GM18517 (cell line): ENCODE measurements at regions not wholly inside any gene's neighbourhood (a gene's known extent, or its start where the extent isn't known, plus 50 kb on each side); places are given as distances from the start of the nearest gene placed in this dataset.

Experiments
- ATAC-seq: cut with Tn5 transposase; IDR thresholded peaks from one replicate; pipeline ENCODE4 v1.9.1; 2021; ENCODE audit warnings: mild to moderate bottlenecking, moderate library complexity; ENCODE audit not compliant: unreplicated experiment

DNA sequence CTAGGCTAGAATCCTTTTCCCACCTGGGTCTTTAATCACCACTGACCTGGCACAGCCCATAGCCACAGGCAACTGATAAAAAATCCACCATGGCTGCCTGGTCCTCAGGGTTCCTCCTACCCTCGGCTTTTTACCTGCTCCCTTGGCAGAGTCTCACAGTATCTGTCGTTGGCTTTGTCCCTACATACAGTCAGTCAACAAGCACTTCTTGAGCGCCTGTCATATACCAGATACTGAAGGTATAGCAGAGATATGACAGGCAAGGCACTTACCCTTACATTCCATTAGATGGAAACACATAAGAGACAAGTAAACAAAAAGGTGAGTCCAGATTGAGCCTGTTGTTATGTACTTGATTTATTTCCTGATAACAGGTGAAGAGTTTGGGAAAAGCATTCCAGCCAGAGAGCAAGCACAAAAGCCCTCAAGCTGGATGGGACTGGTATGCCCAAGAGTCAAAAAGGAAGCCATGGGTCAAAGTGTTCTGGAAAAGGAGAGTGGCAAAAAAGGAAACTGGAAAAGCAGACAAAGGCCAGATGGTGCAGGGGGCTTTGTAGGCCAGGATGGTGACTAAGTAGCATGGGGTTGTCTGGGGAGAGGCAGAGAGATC is 247.0 kb downstream of the CHD9NB start:
- ATAC-seq, result no peak

GRCh38 chr16:52800432-52800831 is 252.3 kb downstream of the CHD9NB start:
- ATAC-seq, result no peak

DNA sequence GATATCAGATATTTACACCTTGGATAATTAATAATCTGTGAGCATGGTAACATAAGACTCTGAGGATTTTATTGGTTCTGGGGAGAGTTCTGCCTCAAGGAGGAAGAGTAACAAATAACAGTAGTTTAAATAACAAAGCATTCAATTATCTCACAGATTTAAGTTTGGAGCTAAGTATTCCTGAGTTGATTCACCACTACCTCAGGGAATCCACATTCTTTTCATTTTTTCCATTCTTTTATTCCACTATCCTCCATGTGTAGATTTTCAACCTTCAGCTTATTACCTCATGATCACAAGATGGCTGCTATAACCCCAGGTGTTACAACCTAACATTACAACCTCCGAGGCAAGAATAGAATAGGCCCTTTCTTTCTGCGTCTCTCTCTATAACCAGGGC is 252.2 kb upstream of the TOX3 start:
- no peak for ATAC-seq

DNA sequence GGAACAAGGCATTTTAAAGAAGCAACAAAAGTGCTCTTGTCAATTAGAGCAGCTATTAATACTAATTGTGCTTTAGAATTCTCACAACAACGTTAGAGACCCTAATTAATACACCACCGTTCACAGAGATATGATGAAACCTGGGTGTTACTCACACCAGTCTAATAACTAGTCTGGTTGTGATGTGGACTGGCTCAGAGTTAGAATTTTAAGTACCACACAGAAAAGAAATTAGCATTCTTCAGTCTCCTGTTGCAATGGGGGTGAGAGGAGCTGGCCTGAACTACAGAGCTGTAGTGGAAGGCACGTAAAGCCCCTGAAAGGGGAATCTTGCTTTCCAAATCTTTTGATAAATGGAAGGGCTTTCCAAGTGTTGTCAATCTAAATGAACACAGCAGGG is 240.8 kb upstream of the TOX3 start:
- no peak for ATAC-seq

DNA sequence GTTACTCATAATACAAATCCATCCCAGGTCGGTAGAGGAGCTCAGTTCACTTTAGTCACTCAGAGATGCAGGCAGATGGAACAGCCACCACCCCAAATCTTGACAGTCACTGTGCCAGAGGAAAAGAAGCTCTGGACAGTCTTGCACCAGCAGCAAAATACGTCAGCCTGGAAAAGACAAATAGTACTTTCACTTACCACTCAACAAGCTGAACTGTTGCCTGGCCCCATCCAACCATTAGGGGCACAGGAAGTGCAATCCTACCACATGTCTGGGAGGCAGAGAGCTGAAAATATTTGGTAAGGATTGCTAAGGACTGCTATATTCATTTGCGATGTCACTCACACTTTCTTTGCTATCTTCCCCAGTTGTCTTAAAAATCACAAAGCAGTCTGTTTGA is 239.1 kb upstream of the TOX3 start:
- no peak for ATAC-seq

- no peak for ATAC-seq
Observed at GRCh38 chr16:52785653-52786052, 238.7 kb upstream of the TOX3 start.

DNA sequence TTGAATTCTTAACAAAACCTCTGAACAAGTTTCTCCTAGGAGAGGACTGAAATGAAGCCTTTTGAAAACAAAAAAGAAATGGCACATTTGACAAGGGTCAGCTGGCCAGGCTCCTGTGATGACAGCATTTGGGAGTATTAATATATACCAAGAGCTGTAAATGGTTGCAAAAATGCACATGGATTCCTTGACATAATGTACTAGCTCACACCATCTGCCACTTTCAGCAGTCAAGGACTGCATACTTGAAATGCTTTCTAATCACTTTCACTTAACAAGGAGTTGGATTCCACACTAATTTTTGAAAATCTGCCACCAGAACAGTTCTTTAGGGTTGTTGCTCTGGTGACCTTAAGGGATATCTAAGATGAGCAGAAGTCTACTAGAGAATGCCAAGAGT is 236.7 kb upstream of the TOX3 start:
- ATAC-seq, result no peak

DNA sequence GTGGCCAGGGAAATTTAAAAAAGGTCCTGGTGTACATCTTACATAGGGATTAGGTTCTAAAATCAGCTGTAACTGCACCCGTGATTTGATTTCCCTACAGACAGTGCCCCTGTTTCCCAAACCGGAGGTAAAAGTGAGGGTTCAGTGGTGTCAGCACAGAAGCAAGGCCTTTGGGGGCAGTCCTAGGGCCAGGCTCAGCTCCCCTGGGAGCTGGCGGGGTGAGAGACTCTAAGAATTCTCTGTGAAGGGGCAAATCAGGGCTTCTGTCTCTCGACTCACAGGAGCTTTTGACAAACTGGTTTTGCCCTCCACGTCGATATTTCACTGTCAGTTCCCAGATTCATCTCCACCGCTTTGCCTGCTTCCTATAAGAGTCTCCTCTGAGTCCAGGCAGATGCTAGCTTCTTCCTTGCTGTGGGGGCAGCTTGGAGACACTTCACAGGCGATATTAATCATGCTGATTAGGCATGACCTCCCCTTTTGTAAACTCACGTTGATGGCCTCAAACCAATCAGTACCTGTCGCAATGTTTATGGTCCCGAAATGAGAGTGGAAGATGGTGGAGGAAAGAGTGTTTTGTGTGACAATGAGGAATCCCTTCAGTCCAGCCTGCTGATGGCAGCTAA is 234.2 kb upstream of the TOX3 start:
- no peak for ATAC-seq

GRCh38 chr16:52773026-52773425 is 226.1 kb upstream of the TOX3 start:
- ATAC-seq, result no peak

DNA sequence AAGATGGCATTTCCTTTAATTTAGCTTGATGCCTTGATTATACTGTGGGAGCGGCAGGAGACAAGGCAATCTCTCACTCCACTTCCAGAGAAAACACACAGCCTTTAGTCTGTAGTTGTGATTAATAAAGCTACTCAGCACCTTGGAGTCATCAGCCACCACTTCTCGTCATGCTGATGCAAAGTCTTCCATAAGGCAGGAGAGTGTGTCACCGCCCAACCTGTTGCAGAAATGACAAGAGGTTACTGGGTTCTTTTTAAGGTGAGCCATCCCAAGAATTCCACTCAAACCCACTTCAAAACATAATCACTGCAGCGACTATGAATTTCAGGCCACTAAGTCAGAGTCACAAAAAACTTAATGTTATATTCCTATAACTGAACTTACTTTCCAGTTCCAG is 223.9 kb upstream of the TOX3 start:
- no peak for ATAC-seq

DNA sequence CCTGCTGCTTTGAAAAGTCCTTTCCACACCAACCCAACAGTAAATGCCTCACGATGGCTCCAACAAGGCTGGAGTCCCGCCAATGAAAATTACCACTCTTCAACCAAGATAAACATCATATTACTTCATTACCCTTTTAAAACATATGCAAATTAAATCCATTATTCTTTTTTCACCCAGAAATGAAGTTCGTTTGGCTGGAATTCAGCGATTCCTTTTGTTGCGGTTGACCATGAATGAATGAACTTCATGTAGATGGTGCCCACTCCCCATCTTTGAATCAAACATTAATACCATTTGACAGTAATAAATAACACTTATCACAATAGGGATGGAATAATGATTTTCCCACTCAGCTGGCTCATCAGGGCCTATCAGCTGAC is 211.5 kb upstream of the TOX3 start:
- no peak for ATAC-seq

GRCh38 chr16:52757746-52758472 is 211.0 kb upstream of the TOX3 start:
- ATAC-seq, result no peak

DNA sequence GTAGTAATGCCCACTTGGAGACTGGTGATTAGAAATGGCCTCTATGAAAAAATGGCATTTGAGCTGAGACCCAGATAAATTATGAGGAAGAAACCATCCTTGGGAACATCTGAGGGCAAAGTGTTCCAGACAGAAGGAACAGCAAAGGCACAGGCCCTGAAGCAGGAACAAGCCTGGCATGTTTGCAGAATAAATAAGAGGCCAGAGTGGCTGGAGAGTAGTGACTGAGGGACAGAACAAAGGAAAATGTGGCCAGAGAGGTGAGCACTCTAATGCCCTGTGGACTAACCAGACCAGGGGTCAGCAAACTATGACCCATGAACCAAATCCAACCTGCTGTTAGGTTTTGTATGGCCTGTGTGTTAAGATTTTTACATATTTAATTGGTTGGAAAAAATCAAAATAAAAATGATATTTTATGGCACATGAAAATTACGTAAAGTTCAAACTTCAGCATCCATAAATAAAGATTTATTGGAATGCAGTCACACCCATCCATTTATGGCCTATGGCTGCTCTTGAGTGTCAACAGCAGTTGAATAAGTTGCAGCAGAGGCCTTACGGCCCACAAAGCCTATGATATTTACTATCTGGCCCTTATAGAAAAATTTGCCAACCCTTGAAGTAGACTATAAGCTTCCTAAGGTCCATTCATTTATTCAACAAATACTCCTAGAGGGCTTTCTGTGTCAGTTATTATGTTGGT is 210.0 kb upstream of the TOX3 start:
- no peak for ATAC-seq

DNA sequence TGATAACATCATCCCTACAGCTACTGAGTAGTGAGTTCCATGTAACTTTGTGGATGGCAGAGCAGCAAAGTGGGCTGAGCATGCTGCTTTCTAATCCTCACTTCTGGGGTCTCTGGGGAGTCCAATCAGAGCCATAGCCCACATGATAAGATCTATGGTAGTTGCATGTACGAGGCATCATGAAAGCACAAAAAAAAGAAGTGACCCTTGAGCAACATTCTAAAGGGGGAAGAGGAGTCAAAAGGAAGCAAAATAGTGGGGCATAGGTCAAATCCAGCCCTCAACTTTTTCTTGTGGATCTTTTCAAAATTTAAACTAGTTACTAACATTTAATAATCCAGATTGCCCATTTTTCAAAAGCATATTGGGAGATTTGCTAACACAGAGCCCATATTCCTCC is 208.5 kb upstream of the TOX3 start:
- no peak for ATAC-seq

- no peak for ATAC-seq
Observed at GRCh38 chr16:52751035-52751434, 204.1 kb upstream of the TOX3 start.

GRCh38 chr16:52748741-52749140 is 201.8 kb upstream of the TOX3 start:
- ATAC-seq, result no peak

DNA sequence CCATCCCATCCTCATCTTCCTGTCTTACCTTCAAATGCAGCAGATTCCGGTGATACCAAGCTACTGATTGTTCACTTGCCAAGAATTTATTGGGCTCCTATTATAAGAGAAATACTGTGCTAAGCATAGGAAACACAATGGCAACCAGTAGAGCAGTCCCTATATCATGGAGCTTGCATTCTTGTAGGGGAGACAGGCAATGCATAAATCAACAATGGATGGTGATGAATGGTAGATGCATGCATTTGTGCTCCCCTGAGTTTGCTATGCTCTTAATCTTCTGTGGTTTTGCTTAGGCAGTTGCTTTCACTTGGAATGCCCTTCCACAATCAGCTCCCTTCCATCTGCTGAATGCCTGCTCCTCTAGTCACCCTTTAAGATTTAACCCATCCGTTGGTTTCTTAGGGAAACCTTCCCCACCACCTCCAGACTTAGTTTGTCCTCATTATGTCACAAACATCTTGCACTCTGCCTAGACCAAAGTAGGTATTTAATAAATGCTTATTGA is 200.2 kb upstream of the TOX3 start:
- no peak for ATAC-seq

DNA sequence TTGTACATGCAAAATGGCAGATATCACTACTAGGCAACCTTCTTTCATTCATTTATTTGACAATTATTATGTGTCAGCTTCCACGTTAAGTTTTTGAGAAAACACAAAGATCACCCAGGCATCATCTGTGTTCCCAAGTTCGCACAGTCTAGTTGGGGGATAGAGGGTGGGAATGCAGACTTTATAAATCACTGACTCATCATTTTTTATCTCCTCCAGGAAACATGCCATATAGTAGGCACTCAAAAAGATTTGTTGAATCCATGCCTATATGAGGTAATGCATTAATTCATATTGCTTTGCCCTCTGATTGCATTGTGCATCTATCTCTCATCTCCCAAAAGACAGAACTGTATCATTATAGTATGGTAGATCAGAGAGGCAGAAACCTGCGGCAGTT is 196.8 kb upstream of the TOX3 start:
- ATAC-seq, result no peak

DNA sequence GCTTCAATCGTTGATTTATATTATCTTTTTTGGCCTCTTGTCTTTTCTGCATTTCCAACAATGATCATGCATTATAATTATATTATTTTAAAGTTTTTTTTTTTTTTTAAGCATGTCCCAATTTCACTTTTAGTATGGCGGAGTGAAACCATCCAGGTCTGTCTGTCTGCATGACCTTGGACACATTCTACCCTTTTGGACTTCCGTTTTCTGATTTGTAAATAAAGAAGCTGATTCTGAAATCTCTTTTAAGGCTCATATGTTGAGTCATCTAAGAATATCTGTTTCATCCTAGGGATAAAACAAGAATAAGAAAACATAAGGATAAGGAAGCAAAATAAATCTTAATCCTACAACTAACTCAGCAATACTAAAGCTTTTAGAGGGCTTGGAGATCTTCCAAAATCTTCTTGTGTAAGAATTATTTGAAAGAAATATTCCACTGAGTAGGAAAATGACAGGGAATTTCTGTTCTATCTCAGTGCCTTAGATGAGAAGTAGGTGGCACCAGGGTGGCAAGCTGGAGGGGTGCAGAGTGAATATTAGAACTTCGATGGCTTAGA is 195.7 kb upstream of the TOX3 start:
- no peak for ATAC-seq

- ATAC-seq, result no peak
Observed at GRCh38 chr16:52742052-52742451, 195.1 kb upstream of the TOX3 start.

DNA sequence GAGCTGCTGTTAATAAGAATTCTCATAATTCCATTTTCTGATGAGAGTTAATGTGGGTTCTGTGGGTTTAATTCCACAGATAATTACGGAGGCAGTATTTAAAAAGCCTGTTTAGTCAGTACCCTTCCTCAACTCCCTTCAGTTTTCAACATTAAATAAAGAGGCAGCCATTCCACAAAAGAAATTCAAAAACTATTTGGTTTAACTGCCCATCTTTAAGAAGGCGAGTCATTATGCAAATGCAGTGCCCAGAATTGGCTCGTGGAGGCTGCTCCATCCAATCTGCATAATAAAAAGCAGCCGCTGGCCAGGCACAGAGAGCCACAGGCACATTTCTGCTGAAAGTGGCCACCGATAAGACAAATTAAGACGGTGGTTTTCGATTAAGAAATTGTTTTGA is 194.4 kb upstream of the TOX3 start:
- ATAC-seq, result no peak
